ENCODE measurements at regions not wholly inside any gene's neighbourhood (a gene's known extent, or its start where the extent isn't known, plus 50 kb on each side); places are given as distances from the start of the nearest gene placed in this dataset.

GRCh38 chr17:79414063-79414792 lies 196.6 kb downstream of the RBFOX3 start:
- TF ChIP-seq CTCF (IDR thresholded peaks at IDR 0.05): no peak
- TF ChIP-seq POLR2A (IDR thresholded peaks at IDR 0.05): no peak
